HG03280 (cell line): ENCODE measurements at regions not wholly inside any gene's neighbourhood (a gene's known extent, or its start where the extent isn't known, plus 50 kb on each side); places are given as distances from the start of the nearest gene placed in this dataset.

Experiments
- ATAC-seq: cut with Tn5 transposase; IDR thresholded peaks from one replicate; pipeline ENCODE4 v1.9.1; 2021; ENCODE audit warnings: mild to moderate bottlenecking, moderate library complexity; ENCODE audit not compliant: unreplicated experiment

DNA sequence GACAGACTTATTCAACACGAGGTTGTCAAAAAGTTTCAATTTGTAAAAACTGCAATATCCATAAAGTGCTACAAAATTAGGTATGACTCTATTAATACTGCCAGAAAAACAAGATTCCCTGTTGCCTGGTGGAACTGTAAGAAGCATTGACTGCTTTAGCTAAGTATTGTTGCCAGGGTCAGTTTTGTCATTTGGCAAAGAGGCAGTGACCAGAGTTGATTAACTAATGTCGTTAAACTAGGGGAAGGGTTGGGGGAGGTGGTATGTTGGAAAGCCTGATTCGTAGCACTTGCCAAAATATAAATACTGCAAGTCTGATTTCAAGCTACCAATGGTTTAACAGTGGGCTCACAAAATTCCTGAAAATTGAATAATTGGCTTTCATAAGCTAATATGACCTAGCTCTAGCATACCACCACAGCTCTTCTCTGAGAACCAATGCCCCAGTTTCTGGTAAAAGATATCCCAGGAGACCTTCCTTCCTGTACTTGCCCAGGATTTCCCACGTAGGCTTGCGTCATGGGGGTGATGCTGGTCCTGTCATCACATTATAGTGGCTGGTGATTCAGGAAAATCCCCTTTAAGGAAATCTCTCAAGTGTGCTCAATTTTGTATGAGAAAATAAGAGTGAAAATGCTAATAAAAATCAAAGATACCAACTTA is 266.4 kb upstream of the TBC1D5 start:
- ATAC-seq: no peak

- ATAC-seq: no peak
Observed at GRCh38 chr3:18007980-18008379, 265.5 kb upstream of the TBC1D5 start.

DNA sequence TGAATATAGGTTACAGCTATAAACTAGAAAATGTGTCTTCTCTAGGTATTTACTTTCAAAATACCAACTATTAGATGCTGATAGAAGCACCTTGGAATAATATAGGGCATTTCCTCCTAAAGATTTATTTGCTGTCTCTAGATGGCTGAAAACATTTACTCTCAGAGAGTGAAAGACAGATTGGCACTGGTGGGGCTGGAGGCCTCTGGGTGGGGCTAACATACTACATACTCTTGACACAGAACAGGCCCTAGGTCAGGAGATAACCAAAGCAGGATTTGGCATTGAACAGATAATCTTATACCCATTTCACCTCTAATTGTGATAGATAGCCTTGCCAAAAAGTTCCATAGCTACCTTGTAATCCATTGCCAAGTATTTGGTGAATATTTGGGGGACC is 253.3 kb upstream of the TBC1D5 start:
- no peak for ATAC-seq

DNA sequence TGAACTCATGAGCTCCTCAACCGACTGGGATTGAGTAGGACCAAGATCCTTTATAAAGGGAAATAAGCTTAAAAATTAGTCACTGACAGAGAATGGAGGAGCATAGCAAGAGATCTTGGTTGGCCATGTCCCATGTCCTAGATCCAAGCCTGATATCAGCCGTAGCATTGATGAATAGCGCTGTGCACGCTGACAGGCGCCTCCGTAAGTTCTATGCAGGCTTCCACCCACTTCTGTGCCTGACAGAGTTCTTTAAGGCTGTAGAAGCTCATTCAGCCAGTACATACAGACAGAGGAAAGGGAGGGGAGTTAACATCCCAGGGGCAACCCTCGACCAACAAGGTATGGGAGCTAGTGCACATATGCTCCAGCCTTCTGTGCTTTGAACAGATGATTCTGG is 251.7 kb upstream of the TBC1D5 start:
- no peak for ATAC-seq

DNA sequence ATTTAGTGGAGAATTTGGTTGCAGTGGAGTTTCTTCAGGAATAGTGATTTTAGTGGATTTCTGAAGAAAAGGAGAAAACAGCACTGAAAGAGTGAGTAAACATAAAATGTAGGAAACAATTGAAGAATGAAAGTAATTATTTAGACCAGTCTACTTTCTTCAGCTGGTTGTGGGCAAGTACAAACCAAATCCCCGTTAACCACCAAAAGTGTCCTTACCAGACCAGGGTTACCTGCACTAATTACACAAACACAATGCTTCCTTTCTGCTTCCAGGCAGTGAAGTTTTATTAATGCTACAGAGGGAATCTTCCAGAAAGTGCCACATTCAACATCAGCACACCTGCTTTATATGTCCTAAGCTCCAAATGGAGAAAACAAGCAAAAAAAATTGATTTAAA is 248.0 kb upstream of the TBC1D5 start:
- ATAC-seq: no peak

DNA sequence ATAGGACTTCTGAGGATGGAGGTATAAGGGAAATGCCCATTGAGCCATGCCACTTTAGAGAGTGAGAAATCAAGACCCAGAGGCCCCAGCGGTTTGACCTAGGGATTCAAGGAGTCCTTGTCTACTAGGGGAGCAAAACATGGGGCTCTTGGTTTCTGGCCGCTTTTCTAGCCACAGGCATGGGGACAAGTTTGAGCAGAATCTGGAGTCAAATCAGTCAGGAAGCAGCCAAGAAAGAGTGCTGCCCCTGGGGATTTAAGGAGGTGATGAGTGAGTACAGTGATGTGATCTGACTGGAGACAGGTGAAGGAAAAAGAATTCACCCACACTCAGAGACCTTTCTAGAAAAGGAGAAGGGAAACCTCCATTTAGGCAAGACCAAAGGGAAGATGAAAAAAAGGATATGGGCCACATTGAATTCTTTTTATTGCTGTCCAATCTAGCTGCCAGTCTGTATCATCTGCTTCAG is 244.0 kb upstream of the TBC1D5 start:
- no peak for ATAC-seq

DNA sequence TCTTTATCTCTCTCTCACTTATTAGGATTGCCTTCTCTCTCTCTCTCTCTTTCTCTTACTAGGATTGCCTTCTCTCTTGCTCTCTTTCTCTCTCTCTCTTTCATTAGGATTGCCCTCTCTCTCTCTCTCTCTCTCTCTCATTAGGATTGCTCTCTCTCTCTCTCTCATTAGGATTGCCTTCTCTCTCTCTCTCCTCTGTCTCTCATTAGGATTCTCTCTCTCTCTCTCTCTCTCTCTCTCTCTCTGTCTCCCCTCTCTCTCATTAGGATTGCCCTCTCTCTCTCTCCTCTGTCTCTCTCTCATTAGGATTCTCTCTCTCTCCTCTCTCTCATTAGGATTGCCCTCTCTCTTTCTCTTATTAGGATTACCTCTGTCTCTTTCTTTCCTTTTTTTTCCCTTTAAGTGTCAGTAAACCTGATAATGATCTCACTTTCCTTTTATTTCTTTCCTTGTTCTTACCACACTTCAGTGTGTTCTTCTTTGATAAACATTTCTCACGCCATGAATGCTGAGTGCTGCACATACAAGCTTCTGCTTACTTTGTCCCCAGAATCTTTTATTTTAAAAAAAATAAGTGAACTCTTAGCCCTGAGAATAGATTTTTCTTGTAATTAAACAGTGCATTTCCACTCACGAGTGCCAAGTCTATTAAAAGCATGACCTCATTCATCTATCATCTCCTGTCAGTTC is 243.4 kb upstream of the TBC1D5 start:
- ATAC-seq: no peak

- ATAC-seq: no peak
Observed at GRCh38 chr3:17983106-17983505, 240.7 kb upstream of the TBC1D5 start.

DNA sequence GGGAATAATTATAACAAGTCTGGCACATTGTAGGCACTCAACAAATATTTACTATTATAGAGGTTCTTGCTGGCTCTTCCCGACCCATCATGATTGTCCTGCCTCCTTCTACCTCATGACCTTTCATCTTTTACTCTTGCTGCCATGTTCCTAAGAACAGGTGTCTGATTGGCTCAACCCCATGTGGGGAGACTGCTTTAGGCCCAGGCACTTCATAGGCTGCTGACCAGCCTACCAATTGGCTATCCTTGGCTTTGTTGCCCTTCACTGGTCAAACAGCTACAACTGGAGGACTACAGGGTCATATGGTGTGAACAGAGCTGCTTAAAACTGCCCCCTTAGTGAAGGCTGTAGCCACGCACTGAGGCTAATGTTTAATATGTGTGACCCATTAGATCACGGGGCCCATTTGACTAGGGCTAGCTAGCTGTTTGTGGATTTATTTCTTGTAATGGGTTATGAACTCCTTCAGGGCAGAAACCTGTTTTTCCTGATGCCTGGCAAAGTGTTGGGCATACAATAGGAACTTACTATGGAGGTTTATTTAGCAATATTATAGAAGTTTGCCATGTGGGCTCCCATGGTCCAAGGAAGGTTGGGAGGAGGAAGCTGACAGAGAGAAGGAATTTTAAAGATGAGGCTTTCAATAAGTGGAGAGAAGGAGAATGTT is 239.9 kb upstream of the TBC1D5 start:
- no peak for ATAC-seq

DNA sequence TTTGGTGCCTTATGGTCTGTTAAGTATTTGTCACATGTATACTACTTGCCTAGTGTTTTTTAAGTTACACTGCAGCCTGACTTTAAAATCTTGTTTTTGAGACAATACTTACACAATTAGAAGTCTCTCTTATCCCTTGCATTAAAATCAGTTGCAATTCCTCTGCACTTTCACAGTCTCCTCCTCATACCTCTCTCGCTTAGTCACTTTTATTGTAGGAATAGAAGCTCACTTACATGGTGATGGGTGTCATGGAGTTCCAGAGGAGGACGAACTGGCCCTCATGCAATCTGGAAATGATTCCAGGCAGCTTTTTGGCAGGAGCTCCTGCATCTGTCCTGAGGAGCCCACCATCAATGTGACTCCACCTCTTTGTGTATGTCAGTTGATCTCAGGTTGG is 238.4 kb upstream of the TBC1D5 start:
- no peak for ATAC-seq

DNA sequence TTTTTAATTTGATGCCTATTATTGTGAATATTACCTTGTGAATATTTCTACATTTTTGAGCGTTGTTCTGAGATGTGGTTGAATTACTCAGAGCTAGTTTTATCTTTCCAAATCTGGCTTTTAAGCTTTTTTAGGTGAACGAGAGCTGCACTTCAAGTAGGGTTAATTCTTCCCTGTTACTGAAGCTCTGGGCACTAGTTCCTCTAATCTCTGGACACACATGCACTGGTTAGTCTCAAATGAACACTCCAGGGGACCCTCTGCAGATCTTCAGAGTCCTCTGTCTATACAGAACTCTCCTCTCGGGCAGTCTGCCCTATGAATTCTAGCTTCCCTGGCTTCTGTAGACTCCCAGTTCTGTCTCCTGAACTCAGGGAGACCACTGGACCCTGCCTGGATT is 237.5 kb upstream of the TBC1D5 start:
- ATAC-seq: no peak

DNA sequence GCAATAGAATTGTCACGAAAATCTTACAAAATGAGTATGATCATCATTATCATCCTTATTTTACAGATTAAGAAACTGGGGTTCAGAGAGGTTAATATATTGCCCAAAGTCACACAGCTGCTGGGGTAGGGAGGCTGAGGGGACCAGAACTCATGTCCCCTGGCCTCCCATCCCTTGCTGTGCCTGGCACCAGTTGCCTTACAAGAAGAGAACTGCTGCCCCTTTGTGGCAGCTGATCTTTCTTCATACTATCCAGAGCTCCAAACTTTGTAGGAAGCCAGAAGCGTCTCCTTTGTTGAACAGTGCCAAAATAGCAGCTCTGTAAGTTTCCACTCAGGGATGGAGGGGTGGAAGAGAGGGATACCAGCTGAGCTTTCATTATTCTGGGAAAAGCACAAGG is 236.8 kb upstream of the TBC1D5 start:
- ATAC-seq: no peak

DNA sequence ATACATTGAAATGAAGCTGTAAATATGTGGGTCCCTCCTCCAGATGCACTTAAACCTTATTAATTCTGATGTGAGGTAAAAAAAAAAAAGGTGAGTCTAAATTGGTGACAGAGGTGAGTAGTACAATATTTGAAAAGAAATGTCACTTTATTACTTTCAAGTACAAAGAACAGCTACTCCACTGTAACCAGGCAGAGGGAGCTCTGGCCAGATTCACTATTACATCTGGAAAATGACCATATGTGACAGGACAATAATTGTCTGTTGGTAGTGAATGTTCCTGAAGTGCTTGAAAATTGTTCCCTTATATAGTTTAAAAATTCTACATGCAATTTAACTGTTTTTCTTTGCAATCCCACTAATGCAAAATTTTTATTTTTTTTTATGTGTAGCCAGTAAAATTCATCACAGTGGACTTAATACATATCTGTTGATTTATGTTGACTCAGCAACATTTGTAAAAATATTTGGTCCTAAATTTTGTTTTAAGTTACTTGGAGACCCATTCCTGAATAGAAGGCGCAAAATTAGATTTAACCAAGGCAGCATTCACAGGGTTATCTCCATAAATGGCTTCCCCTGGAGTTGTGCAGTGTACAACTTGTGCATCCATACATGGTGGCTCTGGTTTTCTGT is 231.9 kb upstream of the TBC1D5 start:
- ATAC-seq: no peak

GRCh38 chr3:17972959-17973906 is 230.8 kb upstream of the TBC1D5 start:
- no peak for ATAC-seq

GRCh38 chr3:17972476-17972875 is 230.0 kb upstream of the TBC1D5 start:
- no peak for ATAC-seq

DNA sequence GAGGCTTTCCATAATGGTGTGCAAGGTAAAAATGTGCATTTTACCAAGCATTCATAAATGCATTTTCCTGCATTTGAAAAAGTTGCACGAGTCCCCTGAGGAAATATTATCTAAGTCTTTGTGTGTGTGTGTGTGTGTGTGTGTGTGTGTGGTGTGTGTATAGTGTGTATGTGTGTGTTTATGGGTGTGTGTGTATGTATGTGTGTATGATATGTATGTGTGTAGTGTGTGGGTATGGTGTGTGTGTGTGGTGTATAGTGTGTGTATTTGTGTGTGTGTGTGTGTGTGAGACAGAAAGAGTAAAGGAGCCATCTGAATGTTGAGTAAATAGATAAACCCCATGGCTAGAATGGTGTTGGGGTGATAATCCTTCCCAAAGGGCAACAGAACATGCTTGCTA is 229.6 kb upstream of the TBC1D5 start:
- ATAC-seq: no peak

- ATAC-seq: no peak
Observed at GRCh38 chr3:17969985-17970568, 227.6 kb upstream of the TBC1D5 start.

- ATAC-seq: no peak
Observed at GRCh38 chr3:17969244-17969643, 226.8 kb upstream of the TBC1D5 start.

- no peak for ATAC-seq
Observed at GRCh38 chr3:17967953-17968607, 225.6 kb upstream of the TBC1D5 start.

- no peak for ATAC-seq
Observed at GRCh38 chr3:17967111-17967510, 224.7 kb upstream of the TBC1D5 start.
